HG03565 (cell line): ENCODE measurements at regions not wholly inside any gene's neighbourhood (a gene's known extent, or its start where the extent isn't known, plus 50 kb on each side); places are given as distances from the start of the nearest gene placed in this dataset.

ENCODE experiments used
- ATAC-seq: cut with Tn5 transposase; IDR thresholded peaks from one replicate; pipeline ENCODE4 v1.9.1; 2021; ENCODE audit warnings: mild to moderate bottlenecking, moderate library complexity; ENCODE audit not compliant: unreplicated experiment

DNA sequence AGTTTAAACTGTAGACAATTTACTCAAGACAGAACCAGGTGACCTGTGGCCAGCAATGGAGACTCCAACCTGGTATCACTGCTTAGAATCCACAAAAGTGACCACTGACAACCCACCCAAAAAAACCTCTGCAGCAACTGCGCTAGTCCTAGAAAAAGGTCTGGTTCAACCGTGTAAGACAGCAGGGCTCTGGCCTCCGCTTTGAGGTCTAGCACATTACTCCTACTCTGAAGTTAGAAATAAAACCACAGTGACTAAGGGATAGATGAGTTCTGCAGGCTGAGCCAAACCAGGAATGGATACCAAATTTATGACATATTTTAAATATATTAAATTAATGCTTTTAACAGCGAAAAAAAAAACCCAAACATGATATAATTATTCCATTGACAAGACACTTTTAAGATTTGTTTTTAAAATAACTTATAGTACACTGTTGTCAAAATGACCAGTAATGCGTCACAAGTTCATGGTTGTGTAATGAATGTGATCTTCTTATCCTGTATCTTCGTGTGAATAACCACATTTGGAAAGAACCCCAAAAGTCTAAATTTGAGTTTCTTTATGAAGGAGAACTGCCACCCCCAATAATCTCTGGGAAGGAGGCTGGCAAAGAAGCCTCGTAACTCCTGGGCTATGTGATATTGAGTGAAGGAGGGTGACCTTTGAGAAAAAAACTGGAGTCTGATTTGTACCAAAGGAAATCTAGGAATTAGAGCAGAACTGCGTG lies 101.9 kb upstream of the SLC44A1 start:
- ATAC-seq, result no peak

DNA sequence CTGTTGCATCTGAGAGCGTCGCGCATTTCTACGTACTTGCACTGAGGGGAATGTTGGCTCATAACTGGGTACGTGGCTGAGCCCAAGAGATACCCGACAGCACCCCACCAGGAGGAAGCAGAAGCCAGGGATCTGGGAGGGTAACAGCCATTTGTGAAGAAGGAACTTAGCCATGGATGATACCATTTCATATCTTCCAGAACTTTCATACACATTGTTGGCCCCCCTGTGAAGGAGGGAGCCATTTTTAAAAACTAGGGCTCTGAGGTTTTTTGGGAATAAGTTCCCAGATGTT lies 101.4 kb upstream of the SLC44A1 start:
- ATAC-seq, result no peak

- ATAC-seq, result no peak
These were observed 100.4 kb upstream of the SLC44A1 start for GRCh38 chr9:105144076-105144475.

DNA sequence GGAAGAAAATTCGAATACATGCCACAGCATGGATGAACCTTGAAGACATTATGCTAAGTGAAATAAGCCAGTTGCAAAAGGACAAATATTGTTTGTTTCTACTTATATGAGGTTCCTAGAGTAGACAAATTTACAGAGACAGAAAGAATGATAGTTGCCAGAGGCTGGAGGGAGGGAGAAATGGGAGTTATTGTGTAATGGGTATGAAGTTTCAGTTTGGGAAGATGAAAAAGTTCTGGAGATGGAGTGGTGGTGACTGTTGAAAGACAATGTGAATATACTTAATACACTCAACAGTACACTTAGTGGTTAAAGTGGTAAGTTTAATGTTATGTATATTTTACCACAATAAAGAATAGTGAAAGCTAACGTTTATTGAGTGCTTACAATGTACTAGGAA lies 99.6 kb upstream of the SLC44A1 start:
- no peak for ATAC-seq

GRCh38 chr9:105146677-105147076 lies 97.8 kb upstream of the SLC44A1 start:
- ATAC-seq, result no peak

GRCh38 chr9:105147110-105147871 lies 97.2 kb upstream of the SLC44A1 start:
- ATAC-seq, result no peak

DNA sequence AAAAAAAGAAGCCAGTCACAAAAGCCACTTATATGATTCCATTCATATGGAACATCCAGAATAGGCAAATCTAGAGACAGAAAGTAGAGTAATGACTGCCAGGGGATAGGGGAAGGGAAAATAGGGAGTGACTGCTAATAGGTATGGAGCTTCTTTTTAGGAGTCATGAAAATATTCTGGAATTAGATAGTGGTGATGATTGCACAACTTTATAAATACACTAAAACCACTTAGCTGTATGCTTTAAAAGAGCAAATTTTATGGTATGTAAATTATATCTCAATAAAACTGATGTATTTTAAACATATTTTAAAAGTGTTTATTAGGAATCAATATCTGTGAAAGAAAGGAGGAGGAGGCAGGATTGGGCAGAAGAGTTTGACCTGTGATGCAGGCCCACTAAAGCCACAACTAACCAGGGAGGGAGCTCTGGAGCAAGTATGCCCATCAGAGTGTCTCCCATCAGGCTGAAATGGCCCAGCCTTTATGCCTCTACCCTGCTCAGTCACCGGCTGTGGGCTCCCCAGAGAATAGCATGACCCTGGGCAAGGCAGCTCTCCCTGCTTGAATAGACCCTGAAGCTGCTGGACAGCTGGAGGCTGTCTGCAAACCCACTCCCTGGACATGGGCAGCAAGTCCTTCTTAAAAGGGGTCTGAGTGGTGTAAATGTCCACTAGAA lies 96.0 kb upstream of the SLC44A1 start:
- ATAC-seq, result no peak

- ATAC-seq, result peak; percentile 53
These were observed 93.3 kb upstream of the SLC44A1 start for GRCh38 chr9:105150991-105151685.

GRCh38 chr9:105151686-105151995 lies 92.8 kb upstream of the SLC44A1 start:
- no peak for ATAC-seq

DNA sequence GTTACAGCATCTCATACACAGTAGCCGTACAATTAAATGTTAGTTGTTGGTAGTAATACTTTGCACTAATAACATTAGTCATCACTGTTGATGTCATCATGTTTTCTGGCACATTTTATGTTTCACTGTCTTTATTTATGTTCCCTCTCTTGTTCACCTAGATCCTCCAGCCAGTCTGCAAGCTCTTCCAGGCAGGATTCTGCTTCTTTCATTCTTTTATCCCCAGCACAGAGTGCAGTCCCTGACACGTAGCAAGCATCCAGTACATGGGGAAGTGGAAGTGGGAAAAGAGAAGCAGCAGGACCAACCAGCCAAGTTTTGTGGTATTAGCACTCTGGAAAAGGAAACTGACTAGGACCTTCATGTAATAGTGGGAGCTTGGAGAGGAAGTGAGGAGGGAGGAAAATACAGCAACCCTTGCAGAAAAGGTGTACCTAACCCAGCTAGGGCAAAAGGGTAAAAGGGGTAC lies 89.7 kb upstream of the SLC44A1 start:
- ATAC-seq, result no peak

GRCh38 chr9:105157171-105157583 lies 87.3 kb upstream of the SLC44A1 start:
- peak; percentile 84 for ATAC-seq

- no peak for ATAC-seq
These were observed 86.4 kb upstream of the SLC44A1 start for GRCh38 chr9:105158020-105158419.

DNA sequence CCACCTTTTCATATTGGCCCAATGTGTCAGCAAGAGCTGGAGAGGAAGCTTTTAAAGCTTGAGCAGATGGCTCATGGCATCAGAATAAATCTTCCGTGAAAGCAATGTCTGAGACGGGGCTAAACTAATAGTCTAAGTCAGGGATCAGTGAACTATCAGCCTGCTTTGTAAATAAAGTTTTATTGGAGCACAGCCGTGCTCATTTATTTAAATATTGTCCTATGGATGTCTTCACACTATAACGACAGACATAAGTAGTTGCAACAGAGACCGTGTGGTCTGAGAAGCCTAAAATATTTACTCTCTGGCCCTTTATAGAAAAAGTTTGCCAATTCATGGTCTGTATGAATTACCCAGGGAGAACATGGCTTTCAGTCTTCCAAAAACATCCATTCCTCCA lies 85.6 kb upstream of the SLC44A1 start:
- no peak for ATAC-seq

- ATAC-seq, result no peak
These were observed 75.6 kb upstream of the SLC44A1 start for GRCh38 chr9:105168870-105169319.

GRCh38 chr9:105171076-105171475 lies 73.4 kb upstream of the SLC44A1 start:
- ATAC-seq, result no peak

DNA sequence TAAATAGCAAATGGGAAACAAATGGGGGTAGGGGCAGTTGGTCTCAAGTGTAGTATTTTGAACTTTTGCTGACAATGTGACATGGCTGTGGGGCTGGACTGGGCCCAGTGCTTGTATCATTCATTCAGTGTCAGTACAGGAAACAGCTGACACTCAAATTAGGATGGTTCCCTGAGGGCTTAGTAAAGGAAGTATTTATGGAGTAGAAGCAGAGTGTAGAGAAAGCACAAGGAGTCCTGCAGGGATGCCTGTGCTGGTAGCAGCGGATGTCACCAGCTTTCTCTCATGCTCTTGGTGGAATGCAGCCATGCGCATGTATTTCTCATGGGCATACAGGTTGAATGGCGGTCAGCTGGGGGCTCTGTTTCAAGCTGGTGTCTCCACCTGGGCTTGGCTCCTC lies 72.9 kb upstream of the SLC44A1 start:
- no peak for ATAC-seq

DNA sequence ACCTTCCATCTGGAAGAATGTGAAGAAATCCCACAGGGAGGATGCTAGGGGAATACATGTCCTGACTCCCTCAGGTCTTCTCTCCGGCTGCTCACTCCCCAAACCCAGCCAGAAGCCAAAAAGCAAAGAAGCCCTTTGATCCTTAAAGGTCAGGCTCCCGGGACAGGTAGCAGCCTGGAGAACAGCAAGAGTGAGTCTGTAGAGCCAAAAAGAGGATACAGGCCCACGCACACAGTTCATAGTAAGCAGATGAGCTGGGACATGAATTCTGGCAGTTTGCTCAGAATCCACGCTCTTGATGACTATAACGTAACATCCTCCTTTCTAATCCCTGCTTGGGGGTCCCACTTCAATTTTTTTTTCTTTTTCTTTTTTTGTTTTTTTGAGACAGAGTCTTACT lies 72.0 kb upstream of the SLC44A1 start:
- ATAC-seq, result no peak

- no peak for ATAC-seq
These were observed 71.1 kb upstream of the SLC44A1 start for GRCh38 chr9:105173306-105173705.

DNA sequence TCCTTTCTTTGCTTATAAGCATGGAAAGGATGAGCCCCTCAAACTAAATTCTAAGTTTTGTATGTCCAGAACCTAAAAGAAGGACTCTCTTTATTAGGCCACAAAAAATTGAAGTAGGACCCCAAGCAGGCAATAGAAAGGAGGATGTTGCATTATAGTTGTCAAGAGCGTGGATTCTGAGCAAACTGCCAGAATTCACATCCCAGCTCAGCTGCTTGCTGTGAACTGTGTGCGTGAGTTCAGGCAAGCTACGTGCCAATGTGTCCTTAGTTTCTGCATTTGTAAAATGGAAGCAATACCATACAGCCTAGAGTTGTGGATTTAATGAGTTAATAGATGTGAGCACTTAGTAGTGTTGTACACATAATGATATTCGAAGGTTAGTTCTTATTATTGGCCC lies 70.6 kb upstream of the SLC44A1 start:
- ATAC-seq, result no peak

- no peak for ATAC-seq
These were observed 68.3 kb upstream of the SLC44A1 start for GRCh38 chr9:105176194-105176593.

DNA sequence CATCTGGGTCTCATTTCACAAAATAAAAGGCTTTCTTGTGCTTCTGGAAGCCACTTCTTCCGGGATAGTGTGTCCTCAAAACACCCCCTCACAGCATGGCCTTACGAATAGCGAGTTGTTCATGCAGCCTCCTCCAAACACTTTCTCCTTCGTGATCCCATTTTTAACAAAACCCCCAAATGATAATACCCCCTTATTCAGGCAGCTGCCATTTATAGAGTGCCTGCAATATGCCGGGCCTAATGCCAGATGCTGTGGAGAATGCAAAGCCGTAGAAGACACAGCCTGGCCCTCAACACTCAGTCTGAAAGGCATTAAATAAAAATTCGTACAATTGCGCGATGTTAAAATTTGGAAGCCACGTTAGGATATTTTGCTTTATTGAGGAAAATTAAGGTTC lies 66.4 kb upstream of the SLC44A1 start:
- no peak for ATAC-seq
